Left ventricle myocardium inferior (tissue), 1 donor: ENCODE measurements at regions not wholly inside any gene's neighbourhood (a gene's known extent, or its start where the extent isn't known, plus 50 kb on each side); places are given as distances from the start of the nearest gene placed in this dataset.

Source experiments
- DNase-seq: peaks from one replicate; pipeline ENCODE4 v3.0.0-alpha.2; 2020
- H3K27ac ChIP-seq: fragments of 200-600 bp; replicated peaks from 2 replicates; pipeline ENCODE4 v1.8.0; 2021
- H3K27me3 ChIP-seq: fragments of 200-600 bp; 2 replicates; pipeline ENCODE4 v1.8.0; 2021; ENCODE audit warnings: low read depth
- H3K36me3 ChIP-seq: fragments of 200-600 bp; 2 replicates; pipeline ENCODE4 v1.8.0; 2021
- H3K4me1 ChIP-seq: fragments of 200-600 bp; 2 replicates; pipeline ENCODE4 v1.8.0; 2021
- H3K4me3 ChIP-seq: fragments of 200-600 bp; 2 replicates; pipeline ENCODE4 v1.8.0; 2021; ENCODE audit warnings: mild to moderate bottlenecking, moderate library complexity
- H3K9me3 ChIP-seq: fragments of 200-600 bp; replicated peaks from 2 replicates; pipeline ENCODE4 v1.8.0; 2021
- intact Hi-C: fragments of 100-400 bp; cut with micrococcal nuclease; formaldehyde crosslinking; loops from one replicate; pipeline ENCODE4 v1.11.0; 2022
- TF ChIP-seq, protein P1 (sequence below): fragments of 200-600 bp; IDR thresholded peaks from 2 replicates; pipeline ENCODE4 v1.8.0; 2021; ENCODE audit warnings: antibody characterized with exemption, mild to moderate bottlenecking, borderline replicate concordance
- donor health status: DM: no; HTN: yes; CAD: no; lungs with severe emphysema.

DNA sequence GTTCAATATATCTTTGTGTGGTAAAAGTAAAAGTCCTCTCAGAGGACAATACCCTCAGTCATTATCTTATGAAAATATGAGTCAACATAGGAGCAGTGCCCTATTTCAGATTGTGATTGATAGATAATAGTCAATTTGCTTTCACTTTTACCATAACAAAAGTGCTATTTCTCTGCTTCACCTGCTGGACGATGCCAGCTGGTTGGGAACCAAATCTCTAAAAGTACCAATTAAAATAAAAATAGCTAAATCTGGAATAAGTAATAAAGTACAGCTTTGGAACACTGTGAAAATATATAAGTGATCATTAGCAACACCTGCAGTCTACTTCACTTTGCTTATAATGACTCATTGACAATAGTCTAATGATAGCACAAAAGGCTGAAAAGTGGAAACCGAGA, 390.3 kb upstream of the AGTR1 start:
- Histone ChIP-seq H3K27me3 (no peaks in the 10 kb centered on the region), H3K9me3 (no peaks in the 10 kb centered on the region), H3K4me1 (no peaks in the 10 kb centered on the region), H3K36me3 (no peaks in the 10 kb centered on the region), H3K27ac (no peak overlapping the region), H3K4me3 (no peak overlapping the region)
- intact Hi-C loops = no loop called here
- DNase-seq = no peak
- TF ChIP-seq, protein P1, sequence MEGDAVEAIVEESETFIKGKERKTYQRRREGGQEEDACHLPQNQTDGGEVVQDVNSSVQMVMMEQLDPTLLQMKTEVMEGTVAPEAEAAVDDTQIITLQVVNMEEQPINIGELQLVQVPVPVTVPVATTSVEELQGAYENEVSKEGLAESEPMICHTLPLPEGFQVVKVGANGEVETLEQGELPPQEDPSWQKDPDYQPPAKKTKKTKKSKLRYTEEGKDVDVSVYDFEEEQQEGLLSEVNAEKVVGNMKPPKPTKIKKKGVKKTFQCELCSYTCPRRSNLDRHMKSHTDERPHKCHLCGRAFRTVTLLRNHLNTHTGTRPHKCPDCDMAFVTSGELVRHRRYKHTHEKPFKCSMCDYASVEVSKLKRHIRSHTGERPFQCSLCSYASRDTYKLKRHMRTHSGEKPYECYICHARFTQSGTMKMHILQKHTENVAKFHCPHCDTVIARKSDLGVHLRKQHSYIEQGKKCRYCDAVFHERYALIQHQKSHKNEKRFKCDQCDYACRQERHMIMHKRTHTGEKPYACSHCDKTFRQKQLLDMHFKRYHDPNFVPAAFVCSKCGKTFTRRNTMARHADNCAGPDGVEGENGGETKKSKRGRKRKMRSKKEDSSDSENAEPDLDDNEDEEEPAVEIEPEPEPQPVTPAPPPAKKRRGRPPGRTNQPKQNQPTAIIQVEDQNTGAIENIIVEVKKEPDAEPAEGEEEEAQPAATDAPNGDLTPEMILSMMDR = no peak

DNA sequence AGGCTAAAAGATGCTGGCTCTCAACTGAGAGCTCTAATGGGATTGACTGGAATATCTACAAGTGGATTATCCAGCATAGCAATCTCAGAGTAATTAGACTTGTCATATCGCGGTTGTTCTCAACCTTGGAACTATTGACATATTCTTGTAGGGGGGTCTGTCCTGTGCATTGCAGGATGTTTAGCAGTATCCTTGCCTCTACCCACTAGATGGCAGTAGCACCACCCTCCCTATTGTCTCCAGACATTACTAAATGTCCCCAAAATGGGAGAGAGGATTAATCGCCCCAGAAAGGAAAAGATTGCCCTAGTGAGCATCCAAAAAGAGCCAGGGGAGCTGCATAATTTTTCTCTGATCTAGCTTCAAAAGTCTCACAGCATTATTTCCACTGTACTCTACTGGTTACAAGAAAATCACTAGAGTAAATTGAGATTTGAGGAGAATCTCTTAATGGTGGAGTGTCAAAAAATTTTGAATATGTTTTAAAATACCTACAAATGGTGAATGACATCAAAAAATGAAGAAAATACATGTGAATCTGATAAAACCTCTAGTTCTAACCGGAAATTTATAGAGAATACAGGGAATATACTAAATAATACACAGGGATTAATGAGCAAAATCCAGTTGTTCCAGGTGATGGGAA, 388.2 kb upstream of the AGTR1 start:
- intact Hi-C loops = no loop called here
- TF ChIP-seq, protein P1 = peak; percentile 57
- no peaks in the 10 kb centered on the region for H3K36me3 ChIP-seq
- no peak overlapping the region for H3K27ac ChIP-seq
- no peaks in the 10 kb centered on the region for H3K27me3 ChIP-seq
- H3K4me3 ChIP-seq = no peak overlapping the region
- no peaks in the 10 kb centered on the region for H3K9me3 ChIP-seq
- H3K4me1 ChIP-seq = no peaks in the 10 kb centered on the region
- no peak for DNase-seq

DNA sequence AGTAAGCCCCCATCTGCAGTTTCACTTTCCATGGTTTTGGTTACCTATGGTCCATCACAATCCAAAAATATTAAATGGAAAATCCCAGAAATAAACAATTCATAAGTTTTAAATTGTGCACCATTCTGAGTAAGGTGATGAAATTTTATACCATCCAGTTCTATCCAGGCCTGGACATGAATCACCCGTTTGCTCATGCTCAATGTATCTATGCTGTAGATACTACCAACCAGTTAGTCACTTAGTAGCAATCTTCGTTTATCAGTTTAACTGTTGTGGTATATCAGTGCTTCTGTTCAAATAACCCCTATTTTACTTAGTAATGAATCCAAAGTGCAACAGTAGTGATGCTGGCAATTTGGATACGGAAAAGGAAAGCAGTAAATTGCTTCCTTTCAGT, 381.9 kb upstream of the AGTR1 start:
- Histone ChIP-seq H3K4me3 (no peak overlapping the region), H3K36me3 (no peaks in the 10 kb centered on the region), H3K4me1 (no peaks in the 10 kb centered on the region), H3K27me3 (no peaks in the 10 kb centered on the region), H3K27ac (no peak overlapping the region), H3K9me3 (peaks cover 9% of the 10 kb centered on the region)
- intact Hi-C loops = no loop called here
- TF ChIP-seq, protein P1 = no peak
- no peak for DNase-seq

DNA sequence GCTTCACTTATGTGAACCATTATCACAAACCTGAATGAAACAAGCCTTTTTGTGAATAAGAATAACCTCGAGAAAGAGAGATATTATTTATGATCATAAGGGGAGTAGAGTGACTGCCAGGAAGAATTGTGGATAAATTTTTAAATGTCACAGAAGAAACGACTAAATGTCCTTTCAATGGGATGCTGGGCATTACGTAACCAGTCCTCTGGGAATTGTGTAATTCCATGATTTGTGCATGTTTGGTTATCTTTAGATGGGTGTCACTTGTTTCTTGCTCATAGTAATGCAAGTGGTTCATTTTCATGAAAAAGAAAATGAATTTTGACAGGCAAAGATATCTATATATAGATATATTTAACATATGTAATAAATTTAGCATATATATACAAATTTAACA, 379.5 kb upstream of the AGTR1 start:
- intact Hi-C loops = no loop called here
- Histone ChIP-seq H3K27me3 (no peaks in the 10 kb centered on the region), H3K4me1 (no peaks in the 10 kb centered on the region), H3K27ac (no peak overlapping the region), H3K36me3 (no peaks in the 10 kb centered on the region), H3K4me3 (no peak overlapping the region), H3K9me3 (peaks cover 9% of the 10 kb centered on the region)
- DNase-seq = no peak
- TF ChIP-seq, protein P1 = no peak

DNA sequence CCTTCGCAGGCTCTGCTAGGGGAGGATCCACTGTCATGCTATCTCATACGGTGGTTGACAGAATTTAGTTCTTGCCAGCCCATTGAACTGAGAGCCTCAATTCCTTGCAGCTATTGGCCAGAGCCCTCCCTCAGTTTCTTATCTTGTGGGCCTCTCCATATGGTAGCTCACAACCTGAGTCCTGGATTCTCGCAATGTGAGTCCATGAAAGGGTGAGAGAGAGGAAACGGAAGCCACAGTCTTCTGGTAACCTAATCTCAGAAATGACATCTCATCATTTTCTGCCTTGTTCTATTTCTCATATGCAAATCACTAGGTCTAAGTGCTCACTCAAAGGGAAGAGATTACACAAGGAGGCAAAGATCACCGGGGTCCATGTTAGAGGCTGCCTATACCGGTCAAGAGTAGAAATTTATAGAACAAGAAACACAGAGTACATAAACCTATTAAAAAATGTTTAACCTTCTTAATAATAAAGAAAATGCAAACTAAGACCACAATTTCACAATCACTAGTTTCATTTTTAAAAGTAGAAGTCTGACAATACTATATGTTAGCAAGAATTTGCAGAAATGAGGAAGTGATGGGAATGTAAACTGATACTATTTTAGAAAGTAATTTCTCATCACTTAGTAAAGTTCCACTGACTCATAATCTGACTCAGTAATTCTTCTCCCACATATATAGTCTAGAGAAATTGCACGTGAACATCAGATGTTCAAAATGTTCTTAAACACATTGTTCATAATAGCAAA, 378.4 kb upstream of the AGTR1 start:
- no peaks in the 10 kb centered on the region for H3K4me1 ChIP-seq
- no peak for DNase-seq
- peaks cover 9% of the 10 kb centered on the region for H3K9me3 ChIP-seq
- TF ChIP-seq, protein P1 = no peak
- H3K4me3 ChIP-seq = no peak overlapping the region
- no peaks in the 10 kb centered on the region for H3K36me3 ChIP-seq
- no peak overlapping the region for H3K27ac ChIP-seq
- H3K27me3 ChIP-seq = no peaks in the 10 kb centered on the region
- intact Hi-C loops = no loop called here
